ENCODE measurements at regions not wholly inside any gene's neighbourhood (a gene's known extent, or its start where the extent isn't known, plus 50 kb on each side); places are given as distances from the start of the nearest gene placed in this dataset.

DNA sequence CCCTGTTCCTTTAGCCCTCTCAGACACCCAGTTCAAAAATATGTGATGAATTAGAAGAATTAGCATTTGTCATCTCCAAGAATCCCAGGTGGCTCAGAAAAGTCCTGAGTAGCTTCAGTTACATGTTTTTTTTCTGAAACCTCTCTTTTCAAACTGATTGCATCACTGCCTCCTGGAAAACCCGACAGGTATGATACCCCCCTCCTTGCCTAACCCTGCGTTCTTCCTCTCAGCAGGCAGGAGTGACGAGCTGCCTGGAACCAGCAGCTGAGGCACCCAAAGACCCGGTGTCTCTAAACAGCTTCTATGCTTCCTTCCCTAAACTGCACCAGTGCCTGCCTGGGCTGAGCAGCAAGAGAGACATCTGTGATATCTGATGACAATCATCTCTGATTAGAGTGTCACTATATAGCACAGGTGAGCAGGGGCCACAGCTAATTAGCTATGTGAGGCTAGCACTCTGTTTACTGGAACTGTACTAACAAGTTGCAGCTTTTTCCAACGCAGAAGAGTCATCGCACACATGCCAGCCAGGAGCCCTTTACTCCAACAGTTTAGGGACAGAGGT is 376.4 kb upstream of the ATP5MC3 start:
- TF ChIP-seq, protein P1, sequence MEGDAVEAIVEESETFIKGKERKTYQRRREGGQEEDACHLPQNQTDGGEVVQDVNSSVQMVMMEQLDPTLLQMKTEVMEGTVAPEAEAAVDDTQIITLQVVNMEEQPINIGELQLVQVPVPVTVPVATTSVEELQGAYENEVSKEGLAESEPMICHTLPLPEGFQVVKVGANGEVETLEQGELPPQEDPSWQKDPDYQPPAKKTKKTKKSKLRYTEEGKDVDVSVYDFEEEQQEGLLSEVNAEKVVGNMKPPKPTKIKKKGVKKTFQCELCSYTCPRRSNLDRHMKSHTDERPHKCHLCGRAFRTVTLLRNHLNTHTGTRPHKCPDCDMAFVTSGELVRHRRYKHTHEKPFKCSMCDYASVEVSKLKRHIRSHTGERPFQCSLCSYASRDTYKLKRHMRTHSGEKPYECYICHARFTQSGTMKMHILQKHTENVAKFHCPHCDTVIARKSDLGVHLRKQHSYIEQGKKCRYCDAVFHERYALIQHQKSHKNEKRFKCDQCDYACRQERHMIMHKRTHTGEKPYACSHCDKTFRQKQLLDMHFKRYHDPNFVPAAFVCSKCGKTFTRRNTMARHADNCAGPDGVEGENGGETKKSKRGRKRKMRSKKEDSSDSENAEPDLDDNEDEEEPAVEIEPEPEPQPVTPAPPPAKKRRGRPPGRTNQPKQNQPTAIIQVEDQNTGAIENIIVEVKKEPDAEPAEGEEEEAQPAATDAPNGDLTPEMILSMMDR (conservative IDR thresholded peaks at IDR 0.05; ENCODE audit: low read depth, low read length) = no peak
- no peak for DNase-seq (ENCODE audit: low read depth)
- no peak overlapping the region for H3K4me3 ChIP-seq (ENCODE audit: low read depth, low read length)

- TF ChIP-seq, protein P1 (conservative IDR thresholded peaks at IDR 0.05; ENCODE audit: low read depth, low read length) = no peak
- no peak for DNase-seq (ENCODE audit: low read depth)
- no peak overlapping the region for H3K4me3 ChIP-seq (ENCODE audit: low read depth, low read length)
Observed at GRCh38 chr2:175553910-175554309, 372.4 kb upstream of the ATP5MC3 start.

GRCh38 chr2:175552902-175553301 is 371.4 kb upstream of the ATP5MC3 start:
- H3K4me3 ChIP-seq (ENCODE audit: low read depth, low read length) = no peak overlapping the region
- no peak for DNase-seq (ENCODE audit: low read depth)
- TF ChIP-seq, protein P1 (conservative IDR thresholded peaks at IDR 0.05; ENCODE audit: low read depth, low read length) = no peak

- TF ChIP-seq, protein P1 (conservative IDR thresholded peaks at IDR 0.05; ENCODE audit: low read depth, low read length) = no peak
- no peak overlapping the region for H3K4me3 ChIP-seq (ENCODE audit: low read depth, low read length)
- DNase-seq (ENCODE audit: low read depth) = no peak
Observed at GRCh38 chr2:175540421-175540820, 358.9 kb upstream of the ATP5MC3 start.

- DNase-seq (ENCODE audit: low read depth) = no peak
- H3K4me3 ChIP-seq (ENCODE audit: low read depth, low read length) = no peak overlapping the region
- TF ChIP-seq, protein P1 (conservative IDR thresholded peaks at IDR 0.05; ENCODE audit: low read depth, low read length) = no peak
Observed at GRCh38 chr2:175539122-175539521, 357.6 kb upstream of the ATP5MC3 start.

DNA sequence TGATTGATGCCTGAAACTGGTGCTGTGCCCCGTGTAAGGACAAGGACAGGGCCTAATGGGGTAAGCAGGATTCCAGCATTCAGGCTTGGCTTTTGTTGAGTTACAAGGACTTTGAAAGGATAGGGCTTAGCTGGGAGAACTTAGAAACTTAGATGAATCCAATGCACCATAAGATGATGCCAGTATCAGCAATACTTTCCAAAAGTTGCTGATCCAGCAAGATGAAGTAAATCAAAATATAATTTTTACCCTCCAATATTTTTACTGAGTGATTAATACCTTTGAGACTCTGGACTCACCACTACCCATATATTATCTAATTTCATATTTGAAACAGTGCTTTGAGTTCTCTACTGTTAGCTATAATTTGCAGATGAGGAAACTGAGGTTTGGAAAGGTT is 354.5 kb upstream of the ATP5MC3 start:
- TF ChIP-seq, protein P1 (conservative IDR thresholded peaks at IDR 0.05; ENCODE audit: low read depth, low read length) = no peak
- no peak for DNase-seq (ENCODE audit: low read depth)
- H3K4me3 ChIP-seq (ENCODE audit: low read depth, low read length) = no peak overlapping the region

DNA sequence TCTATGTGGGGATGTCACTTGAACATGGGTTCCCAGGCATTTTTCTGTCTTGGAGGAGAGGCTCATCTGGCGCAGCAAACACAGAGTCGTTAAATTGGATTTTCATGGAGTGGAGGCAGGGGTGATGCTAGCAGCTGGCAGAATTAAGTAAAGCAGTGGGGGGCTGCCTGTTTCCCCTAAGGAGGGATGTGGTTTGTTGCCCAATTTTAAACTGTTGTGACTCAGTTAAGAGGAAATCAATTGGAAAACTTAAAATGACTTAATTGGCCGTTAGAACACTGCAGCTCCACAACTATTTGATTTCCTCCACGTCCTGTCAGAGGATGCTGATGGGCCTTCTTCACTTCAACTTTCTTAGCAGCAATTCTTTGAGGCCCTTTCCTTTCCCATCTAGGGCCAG is 354.1 kb upstream of the ATP5MC3 start:
- no peak overlapping the region for H3K4me3 ChIP-seq (ENCODE audit: low read depth, low read length)
- TF ChIP-seq, protein P1 (conservative IDR thresholded peaks at IDR 0.05; ENCODE audit: low read depth, low read length) = no peak
- DNase-seq (ENCODE audit: low read depth) = no peak
